Esophagus squamous epithelium (tissue), 4 donors: ENCODE measurements at regions not wholly inside any gene's neighbourhood (a gene's known extent, or its start where the extent isn't known, plus 50 kb on each side); places are given as distances from the start of the nearest gene placed in this dataset.

Source experiments
- POLR2A ChIP-seq, 4 donors: fragments of 450-650 bp; IDR thresholded peaks; one replicate each; pipeline ENCODE4 v1.6.1; 2017; ENCODE audit warnings: antibody characterized with exemption in 4 of 4, mild to moderate bottlenecking in 4 of 4, moderate library complexity in 3 of 4
- TF ChIP-seq, protein P1 (sequence below), 6 experiments: fragments of 450-650 bp in 4 of 6; fragments of 200-600 bp in 2 of 6; sonication (generic) in 2 of 6; IDR thresholded peaks; one replicate each; pipeline ENCODE4 v1.5.1; 2016 to 2019; ENCODE audit warnings: antibody characterized with exemption in 6 of 6, mild to moderate bottlenecking in 4 of 6, moderate library complexity in 4 of 6

DNA sequence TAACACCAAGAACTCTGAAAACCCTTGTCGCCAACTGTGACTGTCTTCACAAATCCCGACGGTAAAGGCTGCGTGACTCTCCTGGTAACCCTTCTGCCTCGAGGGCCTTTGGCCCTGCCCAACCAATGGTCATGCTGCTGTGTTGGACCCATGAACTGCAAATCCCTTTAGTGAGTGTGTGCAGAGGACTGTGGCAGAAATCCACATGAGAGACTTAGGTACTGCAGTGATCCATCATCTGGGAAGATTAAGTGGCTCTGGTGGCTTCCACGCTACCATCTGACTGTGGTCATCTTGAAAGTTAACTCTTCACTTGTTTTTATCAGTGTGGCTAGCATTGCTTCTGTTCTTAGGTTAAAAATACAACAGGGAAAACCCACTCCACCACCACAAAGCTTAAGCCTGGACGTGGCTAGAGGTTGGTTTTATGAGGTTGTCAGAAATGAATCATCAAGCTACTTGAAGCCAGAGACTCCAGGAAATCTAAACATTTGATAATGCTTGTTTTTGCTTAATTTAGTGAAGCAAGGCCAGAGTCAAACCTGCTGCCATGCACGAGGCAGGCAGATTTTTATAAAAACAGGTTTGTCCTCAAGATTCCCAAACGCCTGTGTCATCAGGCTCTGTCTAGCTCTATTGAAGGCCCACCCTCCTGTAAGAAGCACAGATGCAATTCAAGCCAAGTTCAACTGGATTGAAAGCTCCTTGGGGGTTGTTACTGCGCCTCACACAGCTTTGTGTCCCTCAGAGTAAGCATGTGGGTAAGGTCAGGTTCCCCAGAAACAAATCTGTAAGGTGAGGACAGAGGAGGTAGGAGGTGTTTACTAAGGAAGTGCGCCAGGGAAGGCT lies 52.7 kb upstream of the ERCC6L2 start:
- no peak for TF ChIP-seq POLR2A (IDR thresholded peaks at IDR 0.05)
- TF ChIP-seq, protein P1, sequence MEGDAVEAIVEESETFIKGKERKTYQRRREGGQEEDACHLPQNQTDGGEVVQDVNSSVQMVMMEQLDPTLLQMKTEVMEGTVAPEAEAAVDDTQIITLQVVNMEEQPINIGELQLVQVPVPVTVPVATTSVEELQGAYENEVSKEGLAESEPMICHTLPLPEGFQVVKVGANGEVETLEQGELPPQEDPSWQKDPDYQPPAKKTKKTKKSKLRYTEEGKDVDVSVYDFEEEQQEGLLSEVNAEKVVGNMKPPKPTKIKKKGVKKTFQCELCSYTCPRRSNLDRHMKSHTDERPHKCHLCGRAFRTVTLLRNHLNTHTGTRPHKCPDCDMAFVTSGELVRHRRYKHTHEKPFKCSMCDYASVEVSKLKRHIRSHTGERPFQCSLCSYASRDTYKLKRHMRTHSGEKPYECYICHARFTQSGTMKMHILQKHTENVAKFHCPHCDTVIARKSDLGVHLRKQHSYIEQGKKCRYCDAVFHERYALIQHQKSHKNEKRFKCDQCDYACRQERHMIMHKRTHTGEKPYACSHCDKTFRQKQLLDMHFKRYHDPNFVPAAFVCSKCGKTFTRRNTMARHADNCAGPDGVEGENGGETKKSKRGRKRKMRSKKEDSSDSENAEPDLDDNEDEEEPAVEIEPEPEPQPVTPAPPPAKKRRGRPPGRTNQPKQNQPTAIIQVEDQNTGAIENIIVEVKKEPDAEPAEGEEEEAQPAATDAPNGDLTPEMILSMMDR (IDR thresholded peaks at IDR 0.05): no peak
